ENCODE measurements at regions not wholly inside any gene's neighbourhood (a gene's known extent, or its start where the extent isn't known, plus 50 kb on each side); places are given as distances from the start of the nearest gene placed in this dataset.

GRCh38 chr1:198919667-198920398 lies 281.0 kb downstream of the PTPRC start:
- Histone ChIP-seq H3K9me3 (ENCODE audit: low read length) (no peaks in the 10 kb centered on the region), H3K4me3 (ENCODE audit: low read length) (no peak overlapping the region), H3K4me2 (ENCODE audit: low read length) (no peak overlapping the region), H3F3A (ENCODE audit: insufficient read depth, low read length, poor library complexity, severe bottlenecking) (no peaks in the 10 kb centered on the region), H3K27me3 (ENCODE audit: insufficient read depth, low read depth, low read length) (no peaks in the 10 kb centered on the region), H3K27ac (ENCODE audit: low read length) (no peak overlapping the region), H4K20me1 (ENCODE audit: insufficient read depth) (no peaks in the 10 kb centered on the region), H3K79me2 (replicated peaks; ENCODE audit: insufficient read depth, low read length) (peaks cover 2% of the 10 kb centered on the region), H3K36me3 (ENCODE audit: insufficient read depth, low read length) (no peaks in the 10 kb centered on the region), H3K9ac (ENCODE audit: low read length) (no peak overlapping the region), H2AFZ (ENCODE audit: low read depth, low read length) (no peak overlapping the region), H3K9me2 (ENCODE audit: insufficient read depth, low read length) (no peaks in the 10 kb centered on the region)
- TF ChIP-seq MXI1 (conservative IDR thresholded peaks at IDR 0.05; ENCODE audit: poor library complexity, severe bottlenecking), result no peak
- no peak for TF ChIP-seq RAD21 (conservative IDR thresholded peaks at IDR 0.05)

- Histone ChIP-seq H4K20me1 (ENCODE audit: insufficient read depth) (no peaks in the 10 kb centered on the region), H2AFZ (ENCODE audit: low read depth, low read length) (no peak overlapping the region), H3K4me3 (ENCODE audit: low read length) (no peak overlapping the region), H3F3A (ENCODE audit: insufficient read depth, low read length, poor library complexity, severe bottlenecking) (no peaks in the 10 kb centered on the region), H3K27me3 (ENCODE audit: insufficient read depth, low read depth, low read length) (no peaks in the 10 kb centered on the region), H3K79me2 (replicated peaks; ENCODE audit: insufficient read depth, low read length) (peaks cover 8% of the 10 kb centered on the region), H3K9me2 (ENCODE audit: insufficient read depth, low read length) (no peaks in the 10 kb centered on the region), H3K27ac (ENCODE audit: low read length) (no peak overlapping the region), H3K36me3 (ENCODE audit: insufficient read depth, low read length) (no peaks in the 10 kb centered on the region), H3K9me3 (ENCODE audit: low read length) (no peaks in the 10 kb centered on the region), H3K9ac (ENCODE audit: low read length) (no peak overlapping the region), H3K4me2 (ENCODE audit: low read length) (no peak overlapping the region)
- TF ChIP-seq RAD21 (conservative IDR thresholded peaks at IDR 0.05), result no peak
- TF ChIP-seq POLR2AphosphoS5 (IDR thresholded peaks at IDR 0.05), result no peak
- no peak for TF ChIP-seq EZH2 (IDR thresholded peaks at IDR 0.05; ENCODE audit: borderline replicate concordance, insufficient read depth, low read length, poor library complexity, severe bottlenecking)
These were observed 284.0 kb downstream of the PTPRC start for GRCh38 chr1:198922638-198923430.

GRCh38 chr1:198923993-198924392 lies 285.2 kb downstream of the PTPRC start:
- H3K9me2 ChIP-seq (ENCODE audit: insufficient read depth, low read length), result no peaks in the 10 kb centered on the region
- no peak overlapping the region for H2AFZ ChIP-seq (ENCODE audit: low read depth, low read length)
- no peaks in the 10 kb centered on the region for H3K27me3 ChIP-seq (ENCODE audit: insufficient read depth, low read depth, low read length)
- no peak overlapping the region for H3K4me3 ChIP-seq (ENCODE audit: low read length)
- no peak overlapping the region for H3K27ac ChIP-seq (ENCODE audit: low read length)
- no peaks in the 10 kb centered on the region for H3K9me3 ChIP-seq (ENCODE audit: low read length)
- H3K79me2 ChIP-seq (replicated peaks; ENCODE audit: insufficient read depth, low read length), result peaks cover 20% of the 10 kb centered on the region
- no peaks in the 10 kb centered on the region for H3F3A ChIP-seq (ENCODE audit: insufficient read depth, low read length, poor library complexity, severe bottlenecking)
- H3K36me3 ChIP-seq (ENCODE audit: insufficient read depth, low read length), result no peaks in the 10 kb centered on the region
- no peak overlapping the region for H3K9ac ChIP-seq (ENCODE audit: low read length)
- no peaks in the 10 kb centered on the region for H4K20me1 ChIP-seq (ENCODE audit: insufficient read depth)
- H3K4me2 ChIP-seq (ENCODE audit: low read length), result no peak overlapping the region
- no peak for TF ChIP-seq MXI1 (conservative IDR thresholded peaks at IDR 0.05; ENCODE audit: poor library complexity, severe bottlenecking)
- TF ChIP-seq SMC3 (conservative IDR thresholded peaks at IDR 0.05; ENCODE audit: poor library complexity), result no peak
- no peak for TF ChIP-seq POLR2AphosphoS5 (IDR thresholded peaks at IDR 0.05)
- no peak for TF ChIP-seq EP300 (conservative IDR thresholded peaks at IDR 0.05; ENCODE audit: poor library complexity, severe bottlenecking)
- TF ChIP-seq EZH2 (IDR thresholded peaks at IDR 0.05; ENCODE audit: borderline replicate concordance, insufficient read depth, low read length, poor library complexity, severe bottlenecking), result no peak
- TF ChIP-seq CTCF (IDR thresholded peaks at IDR 0.05; ENCODE audit: poor library complexity, severe bottlenecking), result no peak
- TF ChIP-seq TAF1 (IDR thresholded peaks at IDR 0.05; ENCODE audit: low read depth), result no peak
- no peak for TF ChIP-seq RAD21 (conservative IDR thresholded peaks at IDR 0.05)
- no peak for TF ChIP-seq REST (IDR thresholded peaks at IDR 0.05; ENCODE audit: borderline replicate concordance)

Data from neural cell (in vitro differentiated cells).